ENCODE measurements at regions not wholly inside any gene's neighbourhood (a gene's known extent, or its start where the extent isn't known, plus 50 kb on each side); places are given as distances from the start of the nearest gene placed in this dataset.
A peak's percentile ranks its signal among the peaks of the same experiment; 100 is the strongest.

GRCh38 chr13:84910423-84910822, 888.8 kb downstream of the SLITRK6 start:
- TF ChIP-seq CTCF (IDR thresholded peaks at IDR 0.05): no peak
- intact Hi-C loops (cut with DNase I): loop anchor here in 3 of 10 donors (10.0 kb wide), 2 partner anchors 884 to 894 kb away; partner anchors contain the start of gene SLITRK6 (in 1 of the 3)

DNA sequence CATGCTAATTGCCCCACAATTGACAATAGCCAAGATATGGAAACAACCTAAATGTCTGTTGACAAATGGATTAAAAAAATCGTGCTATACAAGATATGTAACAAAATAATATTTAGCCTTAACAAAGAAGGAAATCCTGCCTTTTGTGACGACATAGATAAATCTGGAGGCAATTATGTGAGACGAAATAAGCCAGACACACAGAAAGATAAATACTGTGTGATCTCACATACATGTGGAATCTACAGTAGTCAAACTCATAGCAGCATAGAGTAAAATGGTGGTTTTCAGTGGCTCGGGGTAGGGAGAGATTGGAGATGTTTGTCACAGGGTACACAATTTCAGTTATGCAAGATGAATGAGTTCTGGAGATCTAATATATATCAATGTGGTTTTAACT, 895.8 kb downstream of the SLITRK6 start:
- intact Hi-C loops (cut with DNase I): loop anchor here in 1 of 10 donors (5.0 kb wide), 1 partner anchor 904 kb away; no protein-coding TSS in a partner anchor
- Histone ChIP-seq H3K27ac (no peak overlapping the region), H3K4me3 (no peak overlapping the region), H3K36me3 (no peaks in the 10 kb centered on the region), H3K27me3 (no peaks in the 10 kb centered on the region), H3K9me3 (no peaks in the 10 kb centered on the region), H3K4me1 (no peaks in the 10 kb centered on the region)
- WGBS, 2 donors: 11 to 13% methylated on average over 4 of the region's 4 CpGs
- ATAC-seq: no peak
- no peak for TF ChIP-seq CTCF (IDR thresholded peaks at IDR 0.05)
- DNase-seq: no peak

More at GRCh38 chr13:84910423-84910822, 888.8 kb downstream of the SLITRK6 start:
- 71 to 82% methylated on average over 2 of the region's 2 CpGs for WGBS, 2 donors
- peaks cover 0 to 4% (median 0%) of the 10 kb centered on the region in 11 donors for H3K9me3 ChIP-seq
- ATAC-seq (no peak), DNase-seq (no peak)
- no peaks in the 10 kb centered on the region for H3K36me3 ChIP-seq
- H3K4me1 ChIP-seq: no peaks in the 10 kb centered on the region
- no peak overlapping the region for H3K27ac ChIP-seq
- no peaks in the 10 kb centered on the region for H3K27me3 ChIP-seq
- H3K4me3 ChIP-seq: no peak overlapping the region

GRCh38 chr13:84902243-84902642, 897.0 kb downstream of the SLITRK6 start:
- no peak for TF ChIP-seq CTCF (IDR thresholded peaks at IDR 0.05)
- Histone ChIP-seq H3K4me3 (no peak overlapping the region), H3K36me3 (no peaks in the 10 kb centered on the region), H3K27me3 (no peaks in the 10 kb centered on the region), H3K9me3 (no peaks in the 10 kb centered on the region), H3K4me1 (no peaks in the 10 kb centered on the region), H3K27ac (no peak overlapping the region)
- DNase-seq (no peak), ATAC-seq (no peak)
- intact Hi-C loops (cut with DNase I): loop anchor here in 1 of 10 donors (5.0 kb wide), 1 partner anchor 905 kb away; no protein-coding TSS in a partner anchor
- WGBS, 2 donors: 61 to 63% methylated on average over 1 of the region's 1 CpG

DNA sequence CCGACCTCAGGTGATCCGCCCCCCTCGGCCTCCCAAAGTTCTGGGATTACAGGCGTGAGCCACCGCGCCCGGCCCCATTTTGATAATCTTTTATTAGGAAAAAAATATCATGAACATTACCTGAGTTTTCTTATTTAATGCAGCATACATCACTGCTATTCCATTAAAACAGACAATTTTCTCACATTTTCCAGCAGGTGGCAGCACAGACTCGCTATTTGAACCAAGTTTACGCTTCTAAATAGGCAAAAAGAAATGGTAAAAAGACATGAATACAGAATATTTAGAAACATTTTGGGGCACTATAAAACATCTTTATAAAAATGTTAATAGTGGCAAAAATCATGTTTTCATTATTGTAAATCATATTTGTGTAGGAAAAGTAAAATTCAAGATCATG, 903.1 kb downstream of the SLITRK6 start:
- Histone ChIP-seq H3K9me3 (no peaks in the 10 kb centered on the region), H3K36me3 (no peaks in the 10 kb centered on the region), H3K27me3 (no peaks in the 10 kb centered on the region), H3K4me3 (no peak overlapping the region), H3K27ac (no peak overlapping the region), H3K4me1 (no peaks in the 10 kb centered on the region)
- DNase-seq (no peak), ATAC-seq (no peak)
- WGBS, 2 donors: 7 to 19% methylated on average over 9 of the region's 9 CpGs
- intact Hi-C loops (cut with DNase I): loop anchor here in 7 of 10 donors (5.0 to 10.0 kb wide), 3 partner anchors 909 to 929 kb away; no protein-coding TSS in a partner anchor
- TF ChIP-seq CTCF (IDR thresholded peaks at IDR 0.05): peak; percentile 28 to 68 (median 63)
